Uterus (tissue), 2 donors: ENCODE measurements at regions not wholly inside any gene's neighbourhood (a gene's known extent, or its start where the extent isn't known, plus 50 kb on each side); places are given as distances from the start of the nearest gene placed in this dataset.

ENCODE experiments used
- POLR2A ChIP-seq, 2 donors: fragments of 450-650 bp; IDR thresholded peaks; one replicate each; pipeline ENCODE4 v1.6.1; 2016; ENCODE audit warnings: antibody characterized with exemption in 2 of 2, mild to moderate bottlenecking in 1 of 2, moderate library complexity in 1 of 2
- TF ChIP-seq, protein P1 (sequence below), 4 experiments: fragments of 200-600 bp in 2 of 4; fragments of 450-650 bp in 2 of 4; sonication (generic) in 2 of 4; IDR thresholded peaks; one replicate each; pipeline ENCODE4 v1.5.1; 2016 to 2019; ENCODE audit warnings: antibody characterized with exemption in 4 of 4, mild to moderate bottlenecking in 2 of 4, moderate library complexity in 1 of 4

DNA sequence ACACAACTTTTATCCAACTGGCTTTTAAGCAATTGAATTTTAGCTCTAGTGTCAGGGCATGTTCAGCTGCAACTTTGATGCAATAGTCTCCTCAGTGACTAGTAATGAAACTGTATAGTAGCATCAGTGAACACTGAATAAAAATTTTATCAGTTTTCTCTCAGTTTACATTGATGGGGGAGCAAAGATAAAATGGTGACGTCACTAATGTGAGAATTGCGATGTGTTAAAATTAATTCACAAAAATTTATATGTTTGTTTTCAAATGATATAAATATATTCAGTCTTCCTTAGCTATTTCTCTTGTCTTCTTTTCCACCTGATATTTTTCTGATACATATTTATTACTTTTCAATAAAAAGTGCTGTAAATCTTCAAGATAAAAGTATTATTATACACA, 508.8 kb upstream of the AGA start:
- TF ChIP-seq, protein P1, sequence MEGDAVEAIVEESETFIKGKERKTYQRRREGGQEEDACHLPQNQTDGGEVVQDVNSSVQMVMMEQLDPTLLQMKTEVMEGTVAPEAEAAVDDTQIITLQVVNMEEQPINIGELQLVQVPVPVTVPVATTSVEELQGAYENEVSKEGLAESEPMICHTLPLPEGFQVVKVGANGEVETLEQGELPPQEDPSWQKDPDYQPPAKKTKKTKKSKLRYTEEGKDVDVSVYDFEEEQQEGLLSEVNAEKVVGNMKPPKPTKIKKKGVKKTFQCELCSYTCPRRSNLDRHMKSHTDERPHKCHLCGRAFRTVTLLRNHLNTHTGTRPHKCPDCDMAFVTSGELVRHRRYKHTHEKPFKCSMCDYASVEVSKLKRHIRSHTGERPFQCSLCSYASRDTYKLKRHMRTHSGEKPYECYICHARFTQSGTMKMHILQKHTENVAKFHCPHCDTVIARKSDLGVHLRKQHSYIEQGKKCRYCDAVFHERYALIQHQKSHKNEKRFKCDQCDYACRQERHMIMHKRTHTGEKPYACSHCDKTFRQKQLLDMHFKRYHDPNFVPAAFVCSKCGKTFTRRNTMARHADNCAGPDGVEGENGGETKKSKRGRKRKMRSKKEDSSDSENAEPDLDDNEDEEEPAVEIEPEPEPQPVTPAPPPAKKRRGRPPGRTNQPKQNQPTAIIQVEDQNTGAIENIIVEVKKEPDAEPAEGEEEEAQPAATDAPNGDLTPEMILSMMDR (IDR thresholded peaks at IDR 0.05) = no peak
- TF ChIP-seq POLR2A (IDR thresholded peaks at IDR 0.05) = no peak
